CD14-positive monocyte (primary cell): ENCODE measurements at regions not wholly inside any gene's neighbourhood (a gene's known extent, or its start where the extent isn't known, plus 50 kb on each side); places are given as distances from the start of the nearest gene placed in this dataset.

Experiments used
- DNase-seq, 3 donors: peaks; one replicate each; pipeline ENCODE4 v3.0.0-alpha.2; 2011 to 2022
- H2AFZ ChIP-seq: 2 replicates; pipeline ENCODE4 v1.6.0; 2012; ENCODE audit warnings: mild to moderate bottlenecking, low read depth, low read length, inconsistent platforms; ENCODE audit not compliant: insufficient read depth, poor library complexity, severe bottlenecking
- H3K27ac ChIP-seq, 2 donors: 1 replicate in 1 of 2; 2 replicates in 1 of 2; pipeline ENCODE4 v1.5.1; 2012 to 2013; ENCODE audit warnings: low read length in 2 of 2, control low read depth in 1 of 2, inconsistent platforms in 1 of 2, low read depth in 1 of 2, mild to moderate bottlenecking in 1 of 2
- H3K27me3 ChIP-seq, 2 donors: one replicate each; pipeline versions ENCODE4 v1.6.0 to v1.6.1; 2011 to 2013; ENCODE audit warnings: low read length in 2 of 2; ENCODE audit not compliant: control insufficient read depth in 2 of 2, insufficient read depth in 2 of 2
- H3K36me3 ChIP-seq, 2 donors: replicated peaks in 1 of 2; 1 replicate in 1 of 2; 2 replicates in 1 of 2; pipeline versions ENCODE4 v1.5.1 to v1.6.1; 2012 to 2013; ENCODE audit warnings: low read length in 2 of 2, control low read depth in 1 of 2, inconsistent platforms in 1 of 2, mild to moderate bottlenecking in 1 of 2; ENCODE audit not compliant: insufficient read depth in 2 of 2, control insufficient read depth in 1 of 2
- H3K4me1 ChIP-seq, 2 donors: 1 replicate in 1 of 2; 2 replicates in 1 of 2; pipeline versions ENCODE4 v1.5.1 to v1.6.1; 2012 to 2013; ENCODE audit warnings: low read length in 2 of 2, control low read depth in 1 of 2, inconsistent platforms in 1 of 2, mild to moderate bottlenecking in 1 of 2, moderate library complexity in 1 of 2; ENCODE audit not compliant: insufficient read depth in 2 of 2, control insufficient read depth in 1 of 2
- H3K4me2 ChIP-seq: replicated peaks from 2 replicates; pipeline ENCODE3; 2012; ENCODE audit warnings: low read length, moderate library complexity, mild to moderate bottlenecking; ENCODE audit not compliant: poor library complexity, severe bottlenecking; ENCODE audit errors: extremely low read depth
- H3K4me3 ChIP-seq, 3 experiments: fragments of 200-600 bp in 1 of 3; sonication (generic) in 1 of 3; replicated peaks in 1 of 3; 1 replicate in 2 of 3; 2 replicates in 1 of 3; pipeline ENCODE4 v1.5.1; 2011 to 2013; ENCODE audit warnings: low read length in 3 of 3, mild to moderate bottlenecking in 3 of 3, control low read depth in 2 of 3, low read depth in 2 of 3, inconsistent platforms in 1 of 3, moderate library complexity in 1 of 3
- H3K79me2 ChIP-seq: 2 replicates; pipeline ENCODE4 v1.6.0; 2012; ENCODE audit warnings: mild to moderate bottlenecking, control low read depth, inconsistent platforms, low read length, moderate library complexity; ENCODE audit not compliant: insufficient read depth
- H3K9ac ChIP-seq: 2 replicates; pipeline ENCODE4 v1.6.0; 2017; ENCODE audit warnings: low read length, mild to moderate bottlenecking; ENCODE audit not compliant: insufficient read depth, poor library complexity, severe bottlenecking
- H3K9me3 ChIP-seq, 2 donors: replicated peaks in 1 of 2; 1 replicate in 1 of 2; 2 replicates in 1 of 2; pipeline versions ENCODE4 v1.5.1 to v1.6.1; 2012 to 2013; ENCODE audit warnings: low read length in 2 of 2, control low read depth in 1 of 2; ENCODE audit not compliant: control insufficient read depth in 1 of 2, insufficient read depth in 1 of 2
- H4K20me1 ChIP-seq: 2 replicates; pipeline ENCODE4 v1.6.0; 2012; ENCODE audit warnings: mild to moderate bottlenecking, low read length, control low read depth, moderate library complexity; ENCODE audit not compliant: insufficient read depth
- H3K27ac Mint-ChIP-seq, 7 donors: one replicate each; pipeline ENCODE4 v1.8.0; 2020; ENCODE audit warnings: mild to moderate bottlenecking in 7 of 7, mixed read lengths in 7 of 7, moderate library complexity in 6 of 7, inconsistent platforms in 2 of 7
- H3K27me3 Mint-ChIP-seq, 3 donors: one replicate each; pipeline ENCODE4 v1.8.0; 2021 to 2022; ENCODE audit warnings: low read depth in 3 of 3, mild to moderate bottlenecking in 3 of 3, mixed read lengths in 3 of 3, moderate library complexity in 3 of 3, inconsistent platforms in 1 of 3
- H3K36me3 Mint-ChIP-seq, 2 donors: one replicate each; pipeline ENCODE4 v1.8.0; 2020; ENCODE audit warnings: mixed read lengths in 2 of 2, inconsistent platforms in 1 of 2, mild to moderate bottlenecking in 1 of 2
- H3K4me1 Mint-ChIP-seq: one replicate; pipeline ENCODE4 v1.8.0; 2020; ENCODE audit warnings: mild to moderate bottlenecking, mixed read lengths
- H3K4me3 Mint-ChIP-seq, 2 donors: one replicate each; pipeline ENCODE4 v1.8.0; 2020; ENCODE audit warnings: mild to moderate bottlenecking in 2 of 2, mixed read lengths in 2 of 2, moderate library complexity in 1 of 2
- H3K9me3 Mint-ChIP-seq, 7 donors: one replicate each; pipeline ENCODE4 v1.8.0; 2020 to 2022; ENCODE audit warnings: mixed read lengths in 7 of 7, mild to moderate bottlenecking in 6 of 7, moderate library complexity in 6 of 7, inconsistent platforms in 2 of 7
- WGBS: methylation state at CpG from one replicate; pipeline ENCODE4 v1.1.5; 2013; ENCODE audit warnings: missing lambda C conversion rate; ENCODE audit not compliant: insufficient coverage; 5-methylcytosine and 5-hydroxymethylcytosine counted together
- intact Hi-C, 2 donors: fragments of 100-400 bp; cut with micrococcal nuclease; formaldehyde crosslinking; loops; one replicate each; pipeline versions ENCODE4 v1.15.0 to v1.15.1; 2023
- TF ChIP-seq, protein P1 (sequence below): fragments of 200-600 bp; IDR thresholded peaks from one replicate; pipeline ENCODE4 v1.8.0; 2022; ENCODE audit warnings: antibody characterized with exemption, mild to moderate bottlenecking

DNA sequence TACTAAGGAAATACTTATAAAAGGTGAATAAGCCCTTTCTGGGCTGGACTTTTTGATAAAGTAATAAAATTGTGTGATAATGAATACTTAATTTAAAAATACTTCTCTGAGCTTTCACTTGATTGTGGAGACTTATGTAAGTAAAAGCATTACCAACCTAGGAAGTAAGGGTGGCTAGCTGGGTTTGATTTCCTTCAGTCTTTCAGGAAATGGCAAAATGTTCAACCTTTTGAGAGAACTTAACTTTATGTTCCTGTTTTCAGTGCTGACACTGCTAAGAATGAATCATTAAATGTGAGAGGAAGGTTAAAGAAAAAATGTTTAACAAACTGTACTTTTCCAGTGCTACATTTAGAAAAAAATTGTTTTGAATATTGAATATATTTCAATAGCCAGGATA lies 900.3 kb downstream of the METTL15 start:
- H3K27me3 Mint-ChIP-seq: no peaks in the 10 kb centered on the region
- Histone ChIP-seq H3K36me3 (no peaks in the 10 kb centered on the region), H4K20me1 (no peaks in the 10 kb centered on the region), H3K9ac (no peak overlapping the region), H3K27ac (no peak overlapping the region), H3K4me2 (no peak overlapping the region), H3K9me3 (no peaks in the 10 kb centered on the region), H3K27me3 (no peaks in the 10 kb centered on the region), H2AFZ (no peak overlapping the region), H3K4me3 (no peak overlapping the region), H3K79me2 (no peaks in the 10 kb centered on the region), H3K4me1 (no peaks in the 10 kb centered on the region)
- TF ChIP-seq, protein P1, sequence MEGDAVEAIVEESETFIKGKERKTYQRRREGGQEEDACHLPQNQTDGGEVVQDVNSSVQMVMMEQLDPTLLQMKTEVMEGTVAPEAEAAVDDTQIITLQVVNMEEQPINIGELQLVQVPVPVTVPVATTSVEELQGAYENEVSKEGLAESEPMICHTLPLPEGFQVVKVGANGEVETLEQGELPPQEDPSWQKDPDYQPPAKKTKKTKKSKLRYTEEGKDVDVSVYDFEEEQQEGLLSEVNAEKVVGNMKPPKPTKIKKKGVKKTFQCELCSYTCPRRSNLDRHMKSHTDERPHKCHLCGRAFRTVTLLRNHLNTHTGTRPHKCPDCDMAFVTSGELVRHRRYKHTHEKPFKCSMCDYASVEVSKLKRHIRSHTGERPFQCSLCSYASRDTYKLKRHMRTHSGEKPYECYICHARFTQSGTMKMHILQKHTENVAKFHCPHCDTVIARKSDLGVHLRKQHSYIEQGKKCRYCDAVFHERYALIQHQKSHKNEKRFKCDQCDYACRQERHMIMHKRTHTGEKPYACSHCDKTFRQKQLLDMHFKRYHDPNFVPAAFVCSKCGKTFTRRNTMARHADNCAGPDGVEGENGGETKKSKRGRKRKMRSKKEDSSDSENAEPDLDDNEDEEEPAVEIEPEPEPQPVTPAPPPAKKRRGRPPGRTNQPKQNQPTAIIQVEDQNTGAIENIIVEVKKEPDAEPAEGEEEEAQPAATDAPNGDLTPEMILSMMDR: no peak
- DNase-seq: no peak
- H3K4me1 Mint-ChIP-seq: no peaks in the 10 kb centered on the region
- H3K4me3 Mint-ChIP-seq: no peak overlapping the region
- H3K36me3 Mint-ChIP-seq: no peaks in the 10 kb centered on the region
- intact Hi-C loops: no loop called here
- peaks cover 0 to 7% (median 2%) of the 10 kb centered on the region in 7 donors for H3K9me3 Mint-ChIP-seq
- no peak overlapping the region for H3K27ac Mint-ChIP-seq

DNA sequence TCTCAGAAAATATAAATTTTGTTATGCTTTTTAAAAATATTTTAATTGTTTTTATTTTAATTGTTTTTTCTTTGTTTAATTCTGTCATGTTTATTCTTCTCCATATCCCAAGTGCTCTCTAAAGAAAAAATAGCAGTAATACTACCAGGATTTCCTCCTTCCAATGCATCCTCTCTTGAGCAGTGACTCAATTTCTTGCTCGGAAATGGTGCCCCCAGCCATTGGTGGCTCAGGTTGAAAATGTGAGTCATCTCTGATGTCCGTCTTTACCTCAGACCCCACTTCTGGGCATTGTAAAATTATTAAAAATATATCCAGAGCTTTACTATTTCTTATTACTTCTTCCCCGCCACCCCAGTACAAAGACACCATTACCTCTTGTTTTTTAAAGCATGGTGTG lies 898.5 kb downstream of the METTL15 start:
- Histone ChIP-seq H3K9ac (no peak overlapping the region), H3K27ac (no peak overlapping the region), H3K9me3 (no peaks in the 10 kb centered on the region), H3K4me2 (no peak overlapping the region), H3K36me3 (no peaks in the 10 kb centered on the region), H3K27me3 (no peaks in the 10 kb centered on the region), H3K79me2 (no peaks in the 10 kb centered on the region), H4K20me1 (no peaks in the 10 kb centered on the region), H3K4me3 (no peak overlapping the region), H3K4me1 (no peaks in the 10 kb centered on the region), H2AFZ (no peak overlapping the region)
- TF ChIP-seq, protein P1: no peak
- Mint-ChIP-seq H3K4me3 (no peak overlapping the region), H3K9me3 (peaks cover 0 to 8% (median 2%) of the 10 kb centered on the region in 7 donors), H3K27ac (no peak overlapping the region), H3K36me3 (no peaks in the 10 kb centered on the region), H3K27me3 (no peaks in the 10 kb centered on the region), H3K4me1 (no peaks in the 10 kb centered on the region)
- DNase-seq: no peak
- no CpG with 5 or more reads among the region's 3 CpGs for WGBS
- intact Hi-C loops: no loop called here
